ENCODE measurements at regions not wholly inside any gene's neighbourhood (a gene's known extent, or its start where the extent isn't known, plus 50 kb on each side); places are given as distances from the start of the nearest gene placed in this dataset.

- H3K36me3 ChIP-seq (ENCODE audit: insufficient read depth, low read length) = 0 out of 2 replicates have a peak, but pooled peaks cover 2% of the 10 kb centered on the region
- peaks cover 24% of the 10 kb centered on the region for H3K9me3 ChIP-seq (ENCODE audit: insufficient read depth, low read depth, low read length)
- no peak overlapping the region for H3K4me3 ChIP-seq (ENCODE audit: low read length)
- no peak overlapping the region for H3K9ac ChIP-seq (ENCODE audit: low read depth, low read length)
- no peaks in the 10 kb centered on the region for H3K4me1 ChIP-seq (ENCODE audit: insufficient read depth, low read length)
- no peaks in the 10 kb centered on the region for H3K27me3 ChIP-seq (ENCODE audit: insufficient read depth, low read length)
- WGBS = 89% methylated on average over 2 of the region's 2 CpGs
- no peak overlapping the region for H3K27ac ChIP-seq (ENCODE audit: low read depth, low read length)
These were observed 170.2 kb upstream of the TRIM24 start for GRCh38 chr7:138289864-138290263.

- H3K27me3 ChIP-seq (ENCODE audit: insufficient read depth, low read length) = no peaks in the 10 kb centered on the region
- 88% methylated on average over 3 of the region's 3 CpGs for whole genome bisulfite sequencing
- H3K9ac ChIP-seq (ENCODE audit: low read depth, low read length) = no peak overlapping the region
- H3K4me3 ChIP-seq (ENCODE audit: low read length) = no peak overlapping the region
- H3K36me3 ChIP-seq (ENCODE audit: insufficient read depth, low read length) = 0 out of 2 replicates have a peak, but pooled peaks cover 2% of the 10 kb centered on the region
- no peak overlapping the region for H3K27ac ChIP-seq (ENCODE audit: low read depth, low read length)
- H3K4me1 ChIP-seq (ENCODE audit: insufficient read depth, low read length) = no peaks in the 10 kb centered on the region
- peaks cover 24% of the 10 kb centered on the region for H3K9me3 ChIP-seq (ENCODE audit: insufficient read depth, low read depth, low read length)
These were observed 167.1 kb upstream of the TRIM24 start for GRCh38 chr7:138292951-138293350.

DNA sequence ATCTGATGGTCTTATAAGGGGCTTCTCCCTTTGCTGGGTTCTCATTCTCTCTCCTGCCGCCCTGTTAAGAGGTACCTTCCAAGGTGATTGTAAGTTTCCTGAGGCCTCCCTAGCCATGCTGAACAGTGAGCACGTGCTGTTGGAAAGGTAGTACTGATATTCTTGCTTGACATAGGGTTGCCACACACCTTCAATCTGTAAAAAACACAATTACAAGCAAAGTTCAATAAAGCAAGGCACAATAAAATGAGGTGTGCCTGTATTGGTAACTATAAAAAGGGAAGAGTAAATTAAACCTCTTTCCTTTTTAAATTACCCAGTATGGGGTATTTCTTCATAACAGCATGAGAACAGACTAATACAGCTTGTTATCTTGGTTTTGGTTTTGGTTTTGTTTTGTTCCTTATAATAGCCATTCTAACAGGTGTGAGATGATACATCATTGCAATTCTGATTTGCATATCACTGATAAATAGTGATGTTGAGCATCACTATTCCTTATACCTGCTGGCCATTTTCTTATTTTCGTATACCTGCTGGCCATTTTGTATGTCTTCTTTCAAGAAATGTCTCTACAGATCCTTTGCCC, 164.9 kb upstream of the TRIM24 start:
- Histone ChIP-seq H3K9ac (ENCODE audit: low read depth, low read length) (no peak overlapping the region), H3K36me3 (ENCODE audit: insufficient read depth, low read length) (no peaks in the 10 kb centered on the region), H3K4me1 (ENCODE audit: insufficient read depth, low read length) (no peaks in the 10 kb centered on the region), H3K4me3 (ENCODE audit: low read length) (no peak overlapping the region), H3K27ac (ENCODE audit: low read depth, low read length) (no peak overlapping the region), H3K27me3 (ENCODE audit: insufficient read depth, low read length) (no peaks in the 10 kb centered on the region), H3K9me3 (ENCODE audit: insufficient read depth, low read depth, low read length) (peaks cover 9% of the 10 kb centered on the region)
- WGBS = 97% methylated on average over 2 of the region's 3 CpGs

DNA sequence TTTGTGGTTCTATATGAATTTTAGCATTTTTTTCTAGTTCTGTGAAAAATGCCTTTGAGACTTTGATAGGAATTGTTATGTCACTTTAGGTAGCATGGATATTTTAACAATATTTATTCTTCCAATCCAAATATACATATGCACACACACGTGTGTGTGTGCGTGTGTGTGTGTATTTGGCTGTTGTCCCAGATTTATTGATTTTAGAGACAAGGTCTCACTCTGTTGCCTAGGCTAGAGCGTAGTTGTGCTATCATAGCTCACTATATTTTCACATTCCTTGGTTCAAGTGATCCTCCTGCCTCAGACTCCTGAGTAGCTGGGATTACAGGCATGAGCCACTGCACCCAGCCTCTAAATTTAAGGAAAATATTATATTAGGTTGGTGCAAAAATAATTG, 162.5 kb upstream of the TRIM24 start:
- Histone ChIP-seq H3K4me3 (ENCODE audit: low read length) (no peak overlapping the region), H3K36me3 (ENCODE audit: insufficient read depth, low read length) (no peaks in the 10 kb centered on the region), H3K9ac (ENCODE audit: low read depth, low read length) (no peak overlapping the region), H3K4me1 (ENCODE audit: insufficient read depth, low read length) (no peaks in the 10 kb centered on the region), H3K9me3 (ENCODE audit: insufficient read depth, low read depth, low read length) (no peaks in the 10 kb centered on the region), H3K27ac (ENCODE audit: low read depth, low read length) (no peak overlapping the region), H3K27me3 (ENCODE audit: insufficient read depth, low read length) (no peaks in the 10 kb centered on the region)
- 100% methylated on average over 1 of the region's 3 CpGs for WGBS

DNA sequence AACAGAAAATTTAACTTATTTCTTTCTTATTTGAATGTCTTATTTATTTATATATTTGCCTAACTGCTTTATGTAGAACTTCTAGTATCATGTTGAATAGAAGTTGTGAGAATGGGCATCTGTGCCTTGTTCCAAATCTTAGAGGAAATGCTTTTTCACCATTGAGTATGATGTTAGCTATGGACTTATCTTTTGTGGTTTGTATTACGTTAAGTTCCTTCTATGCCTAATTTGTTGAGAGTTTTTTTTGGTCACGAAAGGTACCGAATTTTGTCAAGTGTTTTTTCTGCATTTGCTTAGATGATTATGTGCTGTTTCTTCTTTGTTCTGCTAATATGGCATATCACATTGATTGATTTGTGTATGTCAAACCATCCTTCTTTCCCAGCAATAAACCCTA, 161.0 kb upstream of the TRIM24 start:
- Histone ChIP-seq H3K4me3 (ENCODE audit: low read length) (no peak overlapping the region), H3K9me3 (ENCODE audit: insufficient read depth, low read depth, low read length) (no peaks in the 10 kb centered on the region), H3K27me3 (ENCODE audit: insufficient read depth, low read length) (no peaks in the 10 kb centered on the region), H3K27ac (ENCODE audit: low read depth, low read length) (no peak overlapping the region), H3K36me3 (ENCODE audit: insufficient read depth, low read length) (no peaks in the 10 kb centered on the region), H3K9ac (ENCODE audit: low read depth, low read length) (no peak overlapping the region), H3K4me1 (ENCODE audit: insufficient read depth, low read length) (no peaks in the 10 kb centered on the region)
- WGBS = 95% methylated on average over 3 of the region's 3 CpGs

DNA sequence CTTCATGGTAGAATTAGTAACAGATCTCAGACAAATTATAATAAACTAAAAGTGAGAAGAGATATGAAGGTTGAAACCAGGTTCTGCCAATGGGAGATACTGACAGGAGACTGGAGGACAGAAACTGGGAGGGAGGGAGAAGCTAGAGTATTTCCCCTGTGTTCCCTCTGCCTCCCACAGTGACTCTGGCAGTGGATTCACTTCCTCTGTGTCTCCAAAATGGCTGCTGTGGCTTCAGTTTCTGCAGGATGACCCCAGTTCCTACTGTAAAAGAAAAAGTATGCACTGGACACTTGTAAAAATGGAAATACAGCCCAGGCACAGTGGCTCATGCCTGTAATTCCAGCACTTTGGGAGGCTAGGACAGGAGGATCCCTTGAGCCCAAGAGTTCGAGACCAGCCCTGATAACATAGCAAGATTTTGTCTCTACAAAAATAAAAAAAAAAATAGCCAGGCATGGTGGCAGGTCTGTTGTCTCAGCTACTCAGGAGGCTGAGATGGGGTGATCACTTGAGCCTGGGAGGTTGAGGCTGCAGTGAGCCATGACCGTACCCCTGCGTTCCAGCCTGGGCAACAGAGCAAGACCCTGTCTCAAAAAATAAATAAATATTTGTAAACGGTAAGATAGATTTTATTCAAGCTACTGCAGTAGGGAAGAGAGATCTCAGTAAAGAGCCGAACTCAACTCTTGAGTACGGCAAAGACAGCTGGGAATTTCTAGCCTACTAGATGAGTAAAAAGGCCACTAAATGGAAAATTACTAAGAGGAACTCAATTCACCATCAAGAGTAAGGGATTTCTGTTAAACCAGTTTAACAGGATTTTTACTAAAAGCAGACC, 156.6 kb upstream of the TRIM24 start:
- H3K27ac ChIP-seq (ENCODE audit: low read depth, low read length) = no peak overlapping the region
- no peak overlapping the region for H3K4me3 ChIP-seq (ENCODE audit: low read length)
- no peaks in the 10 kb centered on the region for H3K9me3 ChIP-seq (ENCODE audit: insufficient read depth, low read depth, low read length)
- no peaks in the 10 kb centered on the region for H3K36me3 ChIP-seq (ENCODE audit: insufficient read depth, low read length)
- whole genome bisulfite sequencing = 94% methylated on average over 5 of the region's 6 CpGs
- no peak overlapping the region for H3K9ac ChIP-seq (ENCODE audit: low read depth, low read length)
- no peaks in the 10 kb centered on the region for H3K4me1 ChIP-seq (ENCODE audit: insufficient read depth, low read length)
- no peaks in the 10 kb centered on the region for H3K27me3 ChIP-seq (ENCODE audit: insufficient read depth, low read length)

DNA sequence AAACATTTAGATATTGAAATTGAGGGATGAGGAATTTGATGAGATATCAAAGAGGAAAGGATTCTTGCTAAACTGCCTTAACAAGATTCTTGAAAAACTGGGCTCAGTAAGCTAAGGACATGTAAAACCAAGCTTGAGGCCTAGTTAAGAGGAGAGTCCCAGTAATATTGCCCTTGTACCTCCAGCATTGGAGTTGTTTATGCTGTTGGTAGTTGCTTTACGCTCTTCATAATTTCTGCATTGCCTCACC, 156.1 kb upstream of the TRIM24 start:
- Histone ChIP-seq H3K27ac (ENCODE audit: low read depth, low read length) (no peak overlapping the region), H3K4me3 (ENCODE audit: low read length) (no peak overlapping the region), H3K9ac (ENCODE audit: low read depth, low read length) (no peak overlapping the region), H3K36me3 (ENCODE audit: insufficient read depth, low read length) (no peaks in the 10 kb centered on the region), H3K27me3 (ENCODE audit: insufficient read depth, low read length) (no peaks in the 10 kb centered on the region), H3K9me3 (ENCODE audit: insufficient read depth, low read depth, low read length) (no peaks in the 10 kb centered on the region), H3K4me1 (ENCODE audit: insufficient read depth, low read length) (no peaks in the 10 kb centered on the region)
- WGBS = no CpG with 5 or more reads among the region's 1 CpG

GRCh38 chr7:138307633-138308032, 152.4 kb upstream of the TRIM24 start:
- Histone ChIP-seq H3K9me3 (ENCODE audit: insufficient read depth, low read depth, low read length) (peaks cover 9% of the 10 kb centered on the region), H3K4me1 (ENCODE audit: insufficient read depth, low read length) (no peaks in the 10 kb centered on the region), H3K27ac (ENCODE audit: low read depth, low read length) (no peak overlapping the region), H3K27me3 (ENCODE audit: insufficient read depth, low read length) (no peaks in the 10 kb centered on the region), H3K9ac (ENCODE audit: low read depth, low read length) (no peak overlapping the region), H3K36me3 (ENCODE audit: insufficient read depth, low read length) (no peaks in the 10 kb centered on the region), H3K4me3 (ENCODE audit: low read length) (no peak overlapping the region)
- 88% methylated on average over 3 of the region's 3 CpGs for WGBS

- WGBS = 83% methylated on average over 1 of the region's 1 CpG
- Histone ChIP-seq H3K27me3 (ENCODE audit: insufficient read depth, low read length) (no peaks in the 10 kb centered on the region), H3K27ac (ENCODE audit: low read depth, low read length) (no peak overlapping the region), H3K36me3 (ENCODE audit: insufficient read depth, low read length) (no peaks in the 10 kb centered on the region), H3K4me3 (ENCODE audit: low read length) (no peak overlapping the region), H3K9me3 (ENCODE audit: insufficient read depth, low read depth, low read length) (peaks cover 9% of the 10 kb centered on the region), H3K4me1 (ENCODE audit: insufficient read depth, low read length) (no peaks in the 10 kb centered on the region), H3K9ac (ENCODE audit: low read depth, low read length) (no peak overlapping the region)
These were observed 151.9 kb upstream of the TRIM24 start for GRCh38 chr7:138308136-138308535.

GRCh38 chr7:138309186-138309585, 150.9 kb upstream of the TRIM24 start:
- no peak overlapping the region for H3K27ac ChIP-seq (ENCODE audit: low read depth, low read length)
- H3K9me3 ChIP-seq (ENCODE audit: insufficient read depth, low read depth, low read length) = peaks cover 9% of the 10 kb centered on the region
- H3K36me3 ChIP-seq (ENCODE audit: insufficient read depth, low read length) = no peaks in the 10 kb centered on the region
- WGBS = 100% methylated on average over 2 of the region's 2 CpGs
- H3K4me3 ChIP-seq (ENCODE audit: low read length) = no peak overlapping the region
- no peak overlapping the region for H3K9ac ChIP-seq (ENCODE audit: low read depth, low read length)
- H3K4me1 ChIP-seq (ENCODE audit: insufficient read depth, low read length) = no peaks in the 10 kb centered on the region
- H3K27me3 ChIP-seq (ENCODE audit: insufficient read depth, low read length) = no peaks in the 10 kb centered on the region

DNA sequence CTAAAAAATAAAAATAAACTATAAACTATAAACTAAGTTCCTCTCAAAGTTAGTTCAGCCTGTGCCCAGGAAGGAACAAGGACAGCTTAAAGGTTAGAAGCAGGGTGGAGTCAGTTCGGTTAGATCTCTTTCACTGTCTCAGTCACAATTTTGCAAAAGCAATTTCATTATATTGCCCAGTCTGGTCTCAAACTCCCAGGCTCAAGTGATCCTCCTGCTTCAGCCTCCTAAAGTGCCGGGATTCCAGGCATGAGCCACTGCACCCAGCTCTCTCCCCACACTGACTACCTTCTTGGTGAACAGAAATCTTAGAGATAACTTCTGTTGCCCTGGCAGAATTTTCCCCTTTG, 146.3 kb upstream of the TRIM24 start:
- no peak overlapping the region for H3K4me3 ChIP-seq (ENCODE audit: low read length)
- WGBS = 98% methylated on average over 2 of the region's 2 CpGs
- H3K9ac ChIP-seq (ENCODE audit: low read depth, low read length) = no peak overlapping the region
- peaks cover 9% of the 10 kb centered on the region for H3K9me3 ChIP-seq (ENCODE audit: insufficient read depth, low read depth, low read length)
- H3K4me1 ChIP-seq (ENCODE audit: insufficient read depth, low read length) = no peaks in the 10 kb centered on the region
- no peak overlapping the region for H3K27ac ChIP-seq (ENCODE audit: low read depth, low read length)
- no peaks in the 10 kb centered on the region for H3K27me3 ChIP-seq (ENCODE audit: insufficient read depth, low read length)
- no peaks in the 10 kb centered on the region for H3K36me3 ChIP-seq (ENCODE audit: insufficient read depth, low read length)
